ENCODE measurements at regions not wholly inside any gene's neighbourhood (a gene's known extent, or its start where the extent isn't known, plus 50 kb on each side); places are given as distances from the start of the nearest gene placed in this dataset.

DNA sequence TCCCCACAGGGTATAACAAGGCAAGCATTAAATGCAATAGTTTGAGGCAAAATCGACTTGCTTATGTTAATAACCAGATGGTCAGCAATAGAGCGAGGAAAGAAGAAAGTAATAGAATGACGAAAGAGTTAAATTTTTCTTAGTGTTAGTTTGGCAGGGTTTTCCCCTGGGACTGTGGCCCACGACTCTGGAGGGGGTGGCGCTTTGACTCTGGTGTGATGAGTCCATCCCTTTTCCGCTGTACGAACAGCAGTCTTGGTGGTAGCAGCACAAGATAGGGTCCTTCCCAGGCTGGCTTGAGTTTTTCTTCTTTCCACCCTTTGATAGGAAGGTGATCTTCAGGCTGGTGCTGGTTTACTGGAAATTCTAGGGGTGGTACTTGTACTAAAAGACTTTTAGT lies 69.2 kb upstream of the GMDS start:
- Histone ChIP-seq H3K9me3 (peaks cover 0 to 40% (median 23%) of the 10 kb centered on the region in 8 donors), H3K27me3 (replicated peaks in 1 of 7) (no peaks in the 10 kb centered on the region), H3K4me1 (no peaks in the 10 kb centered on the region), H3K36me3 (peaks cover 0 to 21% (median 0%) of the 10 kb centered on the region in 6 donors), H3K27ac (no peak overlapping the region), H3K4me3 (no peak overlapping the region)
- DNase-seq: no peak
- intact Hi-C loops (cut with DNase I; ENCODE audit: low total_unique reads): no loop called here
- 78 to 89% (median 80%) methylated on average over 7 of the region's 7 CpGs for whole genome bisulfite sequencing, 5 donors
- TF ChIP-seq, protein P1, sequence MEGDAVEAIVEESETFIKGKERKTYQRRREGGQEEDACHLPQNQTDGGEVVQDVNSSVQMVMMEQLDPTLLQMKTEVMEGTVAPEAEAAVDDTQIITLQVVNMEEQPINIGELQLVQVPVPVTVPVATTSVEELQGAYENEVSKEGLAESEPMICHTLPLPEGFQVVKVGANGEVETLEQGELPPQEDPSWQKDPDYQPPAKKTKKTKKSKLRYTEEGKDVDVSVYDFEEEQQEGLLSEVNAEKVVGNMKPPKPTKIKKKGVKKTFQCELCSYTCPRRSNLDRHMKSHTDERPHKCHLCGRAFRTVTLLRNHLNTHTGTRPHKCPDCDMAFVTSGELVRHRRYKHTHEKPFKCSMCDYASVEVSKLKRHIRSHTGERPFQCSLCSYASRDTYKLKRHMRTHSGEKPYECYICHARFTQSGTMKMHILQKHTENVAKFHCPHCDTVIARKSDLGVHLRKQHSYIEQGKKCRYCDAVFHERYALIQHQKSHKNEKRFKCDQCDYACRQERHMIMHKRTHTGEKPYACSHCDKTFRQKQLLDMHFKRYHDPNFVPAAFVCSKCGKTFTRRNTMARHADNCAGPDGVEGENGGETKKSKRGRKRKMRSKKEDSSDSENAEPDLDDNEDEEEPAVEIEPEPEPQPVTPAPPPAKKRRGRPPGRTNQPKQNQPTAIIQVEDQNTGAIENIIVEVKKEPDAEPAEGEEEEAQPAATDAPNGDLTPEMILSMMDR (IDR thresholded peaks at IDR 0.05 in 8 of 11, conservative IDR thresholded peaks at IDR 0.05 in 3 of 11): no peak
- TF ChIP-seq POLR2AphosphoS5 (IDR thresholded peaks at IDR 0.05): no peak
- no peak for TF ChIP-seq POLR2A (IDR thresholded peaks at IDR 0.05)

DNA sequence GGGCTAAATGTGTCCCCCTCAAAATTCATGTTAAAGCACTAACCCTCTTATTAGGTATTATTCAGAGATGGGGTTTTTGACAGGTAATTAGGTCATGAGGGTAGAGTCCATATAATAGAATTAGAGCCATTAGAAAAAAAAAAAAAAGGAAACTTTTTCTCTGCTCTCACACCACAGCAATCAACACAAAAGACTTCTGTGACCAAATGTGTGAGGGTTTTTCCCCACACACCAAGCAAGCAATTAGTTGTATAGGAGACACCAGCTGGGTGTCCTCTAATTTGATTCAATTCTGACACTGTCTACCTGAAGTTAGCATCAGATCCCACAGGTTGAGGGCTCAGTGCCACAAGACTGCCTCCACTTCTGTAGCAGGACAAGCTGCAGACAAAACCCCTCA lies 64.6 kb upstream of the GMDS start:
- Histone ChIP-seq H3K27ac (no peak overlapping the region), H3K27me3 (replicated peaks in 1 of 7) (no peaks in the 10 kb centered on the region), H3K4me1 (no peaks in the 10 kb centered on the region), H3K36me3 (no peaks in the 10 kb centered on the region), H3K9me3 (peaks cover 0 to 13% (median 0%) of the 10 kb centered on the region in 8 donors), H3K4me3 (no peak overlapping the region)
- no peak for TF ChIP-seq POLR2AphosphoS5 (IDR thresholded peaks at IDR 0.05)
- TF ChIP-seq, protein P1 (IDR thresholded peaks at IDR 0.05 in 8 of 11, conservative IDR thresholded peaks at IDR 0.05 in 3 of 11): no peak
- TF ChIP-seq POLR2A (IDR thresholded peaks at IDR 0.05): no peak
- DNase-seq: no peak
- intact Hi-C loops (cut with DNase I; ENCODE audit: low total_unique reads): no loop called here

GRCh38 chr6:2309122-2309521 lies 63.7 kb upstream of the GMDS start:
- no peaks in the 10 kb centered on the region for H3K27me3 ChIP-seq (replicated peaks in 1 of 7)
- H3K4me3 ChIP-seq: no peak overlapping the region
- H3K9me3 ChIP-seq: peaks cover 0 to 19% (median 3%) of the 10 kb centered on the region in 8 donors
- H3K36me3 ChIP-seq: no peaks in the 10 kb centered on the region
- TF ChIP-seq, protein P1 (IDR thresholded peaks at IDR 0.05 in 8 of 11, conservative IDR thresholded peaks at IDR 0.05 in 3 of 11): no peak
- no peak for TF ChIP-seq POLR2A (IDR thresholded peaks at IDR 0.05)
- no peak for TF ChIP-seq POLR2AphosphoS5 (IDR thresholded peaks at IDR 0.05)
- no peaks in the 10 kb centered on the region for H3K4me1 ChIP-seq
- H3K27ac ChIP-seq: no peak overlapping the region
- intact Hi-C loops (cut with DNase I; ENCODE audit: low total_unique reads): no loop called here
- DNase-seq: no peak
- WGBS, 5 donors: 95 to 98% (median 96%) methylated on average over 4 of the region's 4 CpGs

DNA sequence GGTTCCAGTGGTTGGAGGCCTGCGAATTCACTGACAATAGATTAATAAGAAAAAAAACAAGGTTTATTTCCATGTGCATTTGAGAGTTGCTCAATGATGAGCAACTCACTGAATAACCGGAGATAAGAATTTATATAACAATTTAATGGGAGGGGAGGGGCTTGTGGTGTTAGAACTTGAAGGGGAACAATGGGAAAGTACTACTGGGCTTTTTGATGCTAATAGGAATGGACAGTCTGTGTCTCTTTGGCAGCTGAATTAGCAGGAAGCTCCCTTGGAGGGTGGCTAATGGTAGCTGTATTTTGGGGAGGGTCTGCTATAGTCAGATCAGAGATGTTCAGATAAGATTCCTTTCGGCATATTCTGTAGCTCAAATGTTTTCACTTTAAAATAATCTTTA lies 62.4 kb upstream of the GMDS start:
- H3K4me3 ChIP-seq: no peak overlapping the region
- H3K27me3 ChIP-seq (replicated peaks in 1 of 7): no peaks in the 10 kb centered on the region
- 90 to 97% (median 94%) methylated on average over 3 of the region's 3 CpGs for WGBS, 5 donors
- no peaks in the 10 kb centered on the region for H3K36me3 ChIP-seq
- no peaks in the 10 kb centered on the region for H3K4me1 ChIP-seq
- H3K27ac ChIP-seq: no peak overlapping the region
- H3K9me3 ChIP-seq: peaks cover 0 to 30% (median 10%) of the 10 kb centered on the region in 8 donors
- DNase-seq: no peak
- intact Hi-C loops (cut with DNase I; ENCODE audit: low total_unique reads): no loop called here
- TF ChIP-seq, protein P1 (IDR thresholded peaks at IDR 0.05 in 8 of 11, conservative IDR thresholded peaks at IDR 0.05 in 3 of 11): no peak
- no peak for TF ChIP-seq POLR2A (IDR thresholded peaks at IDR 0.05)
- TF ChIP-seq POLR2AphosphoS5 (IDR thresholded peaks at IDR 0.05): no peak
